ENCODE measurements at regions not wholly inside any gene's neighbourhood (a gene's known extent, or its start where the extent isn't known, plus 50 kb on each side); places are given as distances from the start of the nearest gene placed in this dataset.

DNA sequence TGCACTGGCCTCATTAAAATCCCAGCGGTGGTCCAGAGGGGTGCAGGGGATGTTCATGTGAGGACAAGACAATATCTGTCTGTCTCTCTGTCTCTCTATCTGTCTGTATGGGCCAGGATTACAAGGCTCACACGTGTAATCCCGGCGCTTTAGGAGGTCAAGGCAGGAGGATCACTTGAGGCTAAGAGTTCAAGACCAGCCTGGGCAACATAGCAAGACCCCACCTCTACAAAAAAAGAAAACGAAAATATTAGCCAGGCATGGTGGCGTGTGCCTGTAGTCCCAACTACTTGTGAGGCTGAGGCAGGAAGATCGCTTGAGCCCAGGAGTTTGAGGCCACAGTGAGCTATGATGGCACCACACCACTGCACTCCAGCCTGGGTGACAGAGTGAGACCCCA, 117.1 kb downstream of the PHETA1 start:
- TF ChIP-seq POLR2A (IDR thresholded peaks at IDR 0.05) (no peak), CTCF (IDR thresholded peaks at IDR 0.05) (no peak)
- no peaks in the 10 kb centered on the region for H3K27me3 ChIP-seq
- H3K9me3 ChIP-seq: no peaks in the 10 kb centered on the region

GRCh38 chr12:111251058-111251730, 117.7 kb downstream of the PHETA1 start:
- intact Hi-C loops (cut with DNase I; ENCODE audit: low total_unique reads): no loop called here
- Histone ChIP-seq H3K4me1 (no peaks in the 10 kb centered on the region), H3K4me3 (no peak overlapping the region), H3K27ac (no peak overlapping the region), H3K9me3 (no peaks in the 10 kb centered on the region), H3K27me3 (no peaks in the 10 kb centered on the region), H3K36me3 (no peaks in the 10 kb centered on the region)
- TF ChIP-seq CTCF (IDR thresholded peaks at IDR 0.05) (no peak), POLR2A (IDR thresholded peaks at IDR 0.05) (no peak)
- DNase-seq: no peak

More for the DNA sequence above, 117.1 kb downstream of the PHETA1 start:
- Histone ChIP-seq H3K36me3 (no peaks in the 10 kb centered on the region), H3K4me3 (no peak overlapping the region), H3K27ac (no peak overlapping the region), H3K4me1 (no peaks in the 10 kb centered on the region)
- no peak for DNase-seq
- intact Hi-C loops (cut with DNase I; ENCODE audit: low total_unique reads): no loop called here

GRCh38 chr12:111250251-111250881, 118.5 kb downstream of the PHETA1 start:
- DNase-seq: no peak
- intact Hi-C loops (cut with DNase I; ENCODE audit: low total_unique reads): no loop called here
- no peaks in the 10 kb centered on the region for H3K27me3 ChIP-seq
- H3K4me3 ChIP-seq: no peak overlapping the region
- no peak overlapping the region for H3K27ac ChIP-seq
- no peaks in the 10 kb centered on the region for H3K36me3 ChIP-seq
- TF ChIP-seq CTCF (IDR thresholded peaks at IDR 0.05) (no peak), POLR2A (IDR thresholded peaks at IDR 0.05) (no peak)
- H3K4me1 ChIP-seq: no peaks in the 10 kb centered on the region
- no peaks in the 10 kb centered on the region for H3K9me3 ChIP-seq

- no peak overlapping the region for H3K27ac ChIP-seq
- DNase-seq: no peak
- no peaks in the 10 kb centered on the region for H3K9me3 ChIP-seq
- no peak for TF ChIP-seq CTCF (IDR thresholded peaks at IDR 0.05)
- no peak for TF ChIP-seq POLR2A (IDR thresholded peaks at IDR 0.05)
- no peaks in the 10 kb centered on the region for H3K27me3 ChIP-seq
- no peak overlapping the region for H3K4me3 ChIP-seq
- H3K4me1 ChIP-seq: no peaks in the 10 kb centered on the region
- no peaks in the 10 kb centered on the region for H3K36me3 ChIP-seq
- intact Hi-C loops (cut with DNase I; ENCODE audit: low total_unique reads): no loop called here
Observed at GRCh38 chr12:111249757-111250156, 119.1 kb downstream of the PHETA1 start.

DNA sequence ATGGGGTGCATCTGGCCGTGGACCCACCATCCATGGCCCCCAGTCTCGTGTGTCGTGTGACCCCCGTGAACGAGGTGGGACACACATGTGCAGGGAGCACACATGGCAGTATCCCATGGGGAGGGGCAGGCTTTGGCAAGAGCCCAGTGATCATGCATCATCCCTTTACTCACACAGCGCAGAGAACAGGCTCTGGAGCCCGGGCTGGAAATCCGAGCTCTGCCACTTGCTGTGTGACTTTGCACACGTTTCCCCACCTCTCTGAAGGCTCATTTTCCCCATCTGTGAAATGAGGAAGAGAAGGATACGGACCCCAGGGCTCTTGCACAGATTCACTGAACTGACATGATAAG, 119.9 kb downstream of the PHETA1 start:
- no peaks in the 10 kb centered on the region for H3K9me3 ChIP-seq
- intact Hi-C loops (cut with DNase I; ENCODE audit: low total_unique reads): no loop called here
- no peaks in the 10 kb centered on the region for H3K36me3 ChIP-seq
- TF ChIP-seq CTCF (IDR thresholded peaks at IDR 0.05) (no peak), POLR2A (IDR thresholded peaks at IDR 0.05) (no peak)
- no peak overlapping the region for H3K27ac ChIP-seq
- no peaks in the 10 kb centered on the region for H3K27me3 ChIP-seq
- no peak for DNase-seq
- no peaks in the 10 kb centered on the region for H3K4me1 ChIP-seq
- no peak overlapping the region for H3K4me3 ChIP-seq

Measured in uterus (tissue), 3 donors.